NCI-H1417 treated with DMSO at 0.1 percent for 48 hours (cell line): ENCODE measurements at regions not wholly inside any gene's neighbourhood (a gene's known extent, or its start where the extent isn't known, plus 50 kb on each side); places are given as distances from the start of the nearest gene placed in this dataset.
A peak's percentile ranks its signal among the peaks of the same experiment; 100 is the strongest.

ENCODE experiments used
- DNase-seq: peaks from one replicate; lab custom pipeline; 2025; lab: John Stamatoyannopoulos, UW

- no peak for DNase-seq
Observed at GRCh38 chr3:71887256-71887655, 102.3 kb upstream of the PROK2 start.

- no peak for DNase-seq
Observed at GRCh38 chr3:71885006-71885405, 100.1 kb upstream of the PROK2 start.

DNA sequence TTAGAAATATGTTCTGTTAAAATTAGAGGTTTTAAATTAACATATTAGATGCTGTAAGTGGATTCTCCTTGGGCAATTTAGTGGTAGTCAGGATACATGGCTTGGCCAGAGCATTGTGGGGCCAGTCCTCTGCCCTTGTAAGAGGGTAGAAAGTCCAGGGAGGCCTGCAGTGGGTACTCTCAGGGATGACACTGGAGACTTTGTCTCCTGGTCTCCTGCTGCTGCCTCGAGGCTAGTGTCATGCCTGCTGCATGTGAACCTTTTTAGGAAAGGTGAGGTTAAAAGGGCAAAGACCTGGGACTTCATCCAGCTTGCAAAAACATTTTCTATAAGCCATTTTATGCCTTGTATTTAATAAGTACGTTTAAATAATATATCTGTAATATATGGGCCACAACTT lies 96.8 kb upstream of the PROK2 start:
- no peak for DNase-seq

DNA sequence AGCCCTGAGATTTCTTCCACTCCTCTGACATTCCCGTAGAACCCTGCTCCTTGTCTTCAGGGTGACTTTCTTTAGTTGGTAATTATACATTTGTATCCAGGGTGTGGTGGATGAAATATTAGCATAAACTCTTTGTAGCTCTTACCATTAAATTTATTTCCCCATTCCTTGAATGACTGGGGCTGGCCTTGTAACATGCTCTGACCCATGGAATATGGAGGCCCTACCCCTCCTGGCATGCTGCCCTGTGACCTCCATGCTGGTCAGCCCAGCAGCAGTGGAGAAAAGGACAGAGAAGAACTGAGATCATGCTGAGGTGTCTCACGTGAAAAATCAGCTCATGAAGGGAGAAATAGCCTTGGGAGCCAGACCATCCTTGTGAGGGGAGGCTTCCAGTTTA lies 96.1 kb upstream of the PROK2 start:
- DNase-seq, result no peak

DNA sequence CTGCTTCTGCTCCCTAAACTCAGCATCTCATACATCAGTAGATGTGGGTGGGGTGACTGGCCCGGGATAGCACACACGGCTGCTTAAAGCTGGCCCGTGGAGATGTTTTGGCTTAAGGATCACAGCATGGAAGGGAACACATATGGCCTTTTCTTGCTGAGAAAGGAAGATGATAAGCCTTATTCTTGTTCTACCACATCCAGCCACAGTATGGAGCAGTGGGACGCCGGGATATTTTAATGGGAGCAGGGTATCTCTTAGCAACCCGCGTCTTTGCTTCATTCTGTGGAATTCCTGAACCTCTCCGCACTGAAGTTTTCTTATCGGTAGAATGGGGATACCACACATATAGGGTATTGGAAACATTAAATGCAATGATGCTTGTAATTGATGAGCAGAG lies 94.1 kb upstream of the PROK2 start:
- no peak for DNase-seq

DNA sequence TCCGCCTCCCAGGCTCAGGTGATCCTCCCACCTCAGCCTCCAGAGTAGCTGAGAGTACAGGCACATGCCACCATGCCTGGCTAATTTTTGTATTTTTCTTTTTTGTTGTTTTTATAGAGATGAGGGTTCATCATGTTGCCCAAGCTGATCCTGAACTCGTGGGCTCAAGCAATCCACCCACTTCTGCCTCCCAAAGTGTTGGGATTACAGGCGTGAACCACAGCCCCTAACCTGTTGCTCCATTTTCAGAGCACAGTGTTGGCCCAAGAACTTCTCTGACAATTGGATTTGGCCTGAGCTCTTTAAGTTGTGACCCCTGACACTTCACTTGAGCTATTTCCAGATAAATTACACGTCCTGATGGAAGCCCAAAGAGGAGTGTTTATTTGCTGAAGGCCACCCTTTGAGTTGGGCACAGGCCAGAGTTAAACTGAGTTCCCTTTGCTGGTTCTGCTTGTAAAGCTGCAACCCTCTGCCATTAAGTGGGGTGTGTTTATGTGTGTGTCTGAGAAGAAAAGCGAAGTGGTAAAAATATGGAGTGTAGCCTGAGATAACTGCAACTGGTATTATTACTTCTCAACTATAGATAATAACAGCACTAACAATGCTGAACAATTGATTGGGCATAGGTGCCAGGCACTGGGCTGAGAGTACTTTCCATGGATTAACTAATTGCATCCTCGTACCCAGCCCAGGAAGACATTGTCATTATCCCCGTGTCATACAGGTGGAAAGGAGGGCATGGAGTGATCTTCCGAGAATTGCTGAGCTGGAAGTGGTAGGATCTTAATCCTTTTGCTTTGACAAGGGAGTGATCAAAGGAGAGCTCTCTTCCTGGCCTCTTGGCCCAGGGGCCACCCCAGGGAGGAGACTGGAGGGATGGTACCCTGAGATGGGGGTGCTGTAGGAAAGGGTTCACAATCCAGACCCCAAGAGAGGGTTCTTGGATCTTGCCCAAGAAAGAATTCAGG lies 91.5 kb upstream of the PROK2 start:
- DNase-seq, result no peak

DNA sequence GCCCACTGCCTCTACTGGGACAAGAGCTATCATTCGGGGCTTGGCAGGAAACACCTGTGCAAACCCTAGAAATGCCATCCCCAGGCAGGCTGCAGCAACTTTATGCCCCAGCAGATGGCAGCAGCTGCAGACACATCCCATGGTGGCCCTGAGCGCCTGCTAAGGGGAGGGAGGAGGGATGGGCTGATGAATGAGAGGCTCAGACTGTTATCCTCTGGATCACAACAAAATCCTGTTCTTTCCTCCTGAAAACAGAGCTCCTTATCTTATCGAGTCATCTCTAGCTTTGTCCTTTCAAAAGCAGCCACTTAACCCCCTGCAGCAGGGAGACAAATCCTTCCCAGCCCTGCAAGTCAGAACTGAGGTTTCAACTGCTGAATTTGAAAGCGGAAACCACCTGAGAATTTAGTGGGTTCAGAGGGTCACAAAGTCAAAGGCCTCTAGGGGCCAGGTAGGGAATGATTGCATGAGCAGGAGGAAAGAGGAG lies 90.6 kb upstream of the PROK2 start:
- DNase-seq, result peak; percentile 20

DNA sequence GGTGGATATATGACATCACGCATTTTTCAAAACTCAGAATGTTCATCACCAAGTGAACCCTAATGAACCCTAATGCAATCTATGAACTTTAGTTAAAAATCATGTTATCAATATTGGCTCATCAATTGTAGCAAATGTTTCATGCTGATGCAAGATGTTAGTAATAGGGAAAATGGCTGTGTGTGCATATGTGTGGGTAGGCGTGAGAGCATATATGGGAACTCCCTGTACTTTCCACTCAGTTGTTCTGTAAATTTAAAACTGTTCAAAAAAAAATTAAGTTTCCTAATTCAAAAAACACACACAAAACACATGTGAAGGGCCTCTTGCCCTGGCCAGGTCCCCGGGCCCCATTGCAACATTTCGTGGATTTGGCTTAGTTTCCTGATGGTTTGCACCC lies 89.7 kb upstream of the PROK2 start:
- no peak for DNase-seq

DNA sequence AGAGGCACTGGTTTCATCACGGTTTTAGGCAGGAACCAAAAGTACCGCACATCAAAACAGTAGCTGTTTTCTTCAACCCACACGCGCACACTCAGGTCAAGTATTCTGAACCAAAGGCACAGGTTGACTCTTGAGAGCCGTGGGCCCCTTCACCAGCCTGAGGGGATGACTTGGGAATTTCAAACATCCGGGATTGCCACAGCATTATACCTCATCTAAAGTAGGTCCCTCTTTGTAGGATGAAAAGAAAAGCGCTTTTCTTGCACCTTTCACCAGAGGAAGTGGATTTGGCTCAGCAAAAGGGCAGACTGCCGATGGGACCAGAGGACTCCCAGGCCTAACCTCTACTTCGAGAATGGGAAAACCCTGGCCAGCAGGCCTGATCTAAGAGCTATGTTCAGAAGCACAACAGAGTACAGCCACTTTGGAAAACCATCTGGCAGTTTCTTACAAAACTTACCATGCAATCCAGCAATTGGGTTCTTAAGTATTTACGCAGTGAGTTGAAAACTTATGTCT lies 88.2 kb upstream of the PROK2 start:
- DNase-seq, result no peak

GRCh38 chr3:71872256-71872655 lies 87.3 kb upstream of the PROK2 start:
- DNase-seq, result no peak

- no peak for DNase-seq
Observed at GRCh38 chr3:71870966-71871512, 86.1 kb upstream of the PROK2 start.

GRCh38 chr3:71868876-71869275 lies 83.9 kb upstream of the PROK2 start:
- DNase-seq, result no peak

DNA sequence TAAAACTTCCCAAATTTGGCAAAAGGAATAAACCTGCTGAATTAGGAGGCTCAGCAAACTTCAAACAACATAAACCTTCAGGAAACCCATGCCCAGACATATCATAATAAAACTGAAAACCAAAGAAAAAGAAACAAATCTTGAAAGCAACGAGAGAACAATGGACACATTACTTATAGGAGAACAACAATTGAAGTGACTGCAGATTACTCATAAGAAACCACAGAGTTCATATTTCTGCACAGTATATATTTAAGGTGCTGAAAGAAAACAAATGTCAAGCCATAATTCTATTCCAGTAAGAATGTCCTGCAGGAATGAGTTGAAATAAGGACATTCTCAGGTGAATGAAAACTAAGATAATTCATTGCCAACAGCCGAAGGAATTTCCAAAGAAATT lies 80.8 kb upstream of the PROK2 start:
- no peak for DNase-seq

- no peak for DNase-seq
Observed at GRCh38 chr3:71863563-71864190, 78.7 kb upstream of the PROK2 start.

DNA sequence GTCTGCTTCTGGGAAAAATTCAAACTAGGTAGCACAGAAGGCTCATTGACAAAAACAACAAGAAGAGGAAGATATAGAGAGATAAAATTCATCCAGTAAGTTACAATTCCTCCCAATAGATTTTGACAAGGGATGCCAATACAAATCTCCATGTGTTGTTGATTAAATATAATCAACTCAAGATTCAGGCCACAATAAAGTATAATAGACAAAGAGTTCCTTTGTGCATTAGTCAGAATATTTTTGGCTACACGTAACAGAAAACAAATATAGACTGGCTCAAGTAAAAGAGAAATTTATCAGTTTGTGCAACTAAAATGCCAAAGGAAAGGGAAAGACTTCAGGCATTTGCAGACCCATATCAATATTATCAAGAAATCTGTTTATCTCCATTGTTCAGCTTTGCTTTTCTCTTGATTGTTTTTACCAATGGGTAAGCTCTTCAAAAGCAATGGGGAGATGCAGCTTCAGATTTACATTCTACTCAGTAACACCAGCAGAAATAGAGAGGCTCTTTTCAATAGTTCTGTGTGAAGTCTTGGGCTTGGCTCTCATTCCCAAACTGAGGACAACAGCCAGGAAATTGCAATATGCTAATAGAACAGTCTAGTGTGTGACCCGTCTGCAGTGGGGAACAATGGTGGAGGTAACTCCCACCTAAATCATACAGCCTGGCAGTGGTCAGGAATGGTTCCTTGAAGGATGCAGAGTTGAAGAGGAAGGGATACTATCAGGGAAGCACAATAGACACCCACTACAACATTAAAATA lies 77.6 kb upstream of the PROK2 start:
- no peak for DNase-seq

GRCh38 chr3:71859123-71859519 lies 74.2 kb upstream of the PROK2 start:
- DNase-seq, result no peak

DNA sequence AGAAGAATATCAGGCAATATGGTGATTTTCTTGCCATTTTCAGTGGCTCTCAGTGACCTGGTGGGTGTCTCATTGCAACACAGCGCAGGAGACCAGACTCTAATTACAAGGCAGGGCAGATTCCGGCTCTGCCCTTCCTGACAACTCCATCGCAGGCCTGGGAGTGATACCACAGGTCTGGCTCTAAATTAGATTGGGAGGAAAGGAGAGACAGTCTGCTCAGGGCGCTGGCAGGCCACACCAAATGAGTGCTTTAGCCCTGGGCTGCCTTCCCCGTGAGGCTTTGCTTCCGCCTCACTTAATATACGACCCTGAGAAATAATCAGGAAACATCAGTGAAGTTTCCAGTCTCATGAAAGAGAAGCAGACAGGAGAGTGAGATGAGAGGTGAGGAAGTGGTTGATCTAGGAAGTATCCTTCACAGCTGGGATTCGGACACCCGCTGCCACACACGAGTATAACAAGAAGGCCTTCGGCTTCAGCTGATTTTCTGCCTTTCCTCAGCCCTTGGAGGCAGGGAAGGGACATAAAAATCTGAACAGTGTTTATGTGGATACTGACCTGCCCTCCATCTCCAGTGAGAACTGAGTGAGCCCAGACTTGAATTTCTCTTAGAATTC lies 73.7 kb upstream of the PROK2 start:
- DNase-seq, result no peak

DNA sequence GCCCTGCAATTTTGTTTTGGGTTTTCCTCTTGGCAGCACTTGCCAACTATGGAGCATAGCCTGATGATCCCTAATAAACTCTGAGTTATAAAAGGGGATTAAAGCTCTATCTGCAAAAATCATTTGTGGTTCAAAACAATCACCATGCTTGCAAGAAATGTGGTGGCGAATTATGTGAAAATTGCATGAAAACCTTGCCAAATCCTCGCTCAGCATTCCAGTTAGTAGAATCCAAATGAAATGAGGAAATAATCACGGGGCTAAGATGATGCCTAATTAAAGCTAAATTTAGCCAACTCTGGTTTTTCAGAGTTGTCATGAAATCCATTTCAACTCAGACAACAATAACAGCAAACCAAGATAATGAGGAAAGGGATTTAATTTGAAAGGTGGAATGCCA lies 73.0 kb upstream of the PROK2 start:
- DNase-seq, result no peak

DNA sequence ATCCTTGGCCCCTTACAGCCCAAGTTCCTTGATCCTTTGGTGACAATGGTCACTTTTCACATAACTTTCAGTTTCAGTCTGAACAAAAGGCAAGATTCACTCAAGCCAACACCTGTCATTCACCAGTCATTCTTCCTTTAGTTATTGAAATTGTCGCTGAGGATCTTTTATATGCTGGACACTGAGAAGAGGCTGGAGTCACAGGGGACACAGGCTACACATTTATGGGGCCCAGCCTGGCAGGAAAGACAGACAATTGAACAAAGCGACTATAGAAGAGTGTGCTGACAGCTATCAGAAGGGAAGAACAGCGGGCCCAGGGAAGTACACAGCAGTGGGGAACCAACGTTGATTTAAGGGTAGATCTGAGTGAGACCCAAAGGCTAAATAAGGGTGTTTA lies 69.8 kb upstream of the PROK2 start:
- DNase-seq, result no peak

DNA sequence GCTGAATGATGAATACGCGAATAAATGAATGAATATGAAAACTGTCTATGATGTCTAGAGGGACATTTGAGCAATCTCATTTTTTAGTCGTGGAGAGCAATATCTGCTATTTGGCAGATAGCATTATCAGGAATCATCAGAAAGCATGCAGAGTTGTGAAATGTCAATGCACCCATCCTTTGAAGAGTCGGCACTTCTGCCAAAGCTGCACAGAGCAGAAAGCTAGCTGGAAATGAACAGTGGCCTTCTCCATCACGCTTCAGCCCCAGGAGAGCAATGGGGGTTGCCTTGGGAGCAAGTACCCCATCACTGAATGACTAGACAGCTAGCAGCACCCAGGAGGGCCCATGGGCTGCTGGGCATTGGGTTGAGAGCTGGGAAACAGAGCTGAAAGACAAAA lies 69.1 kb upstream of the PROK2 start:
- DNase-seq, result no peak

DNA sequence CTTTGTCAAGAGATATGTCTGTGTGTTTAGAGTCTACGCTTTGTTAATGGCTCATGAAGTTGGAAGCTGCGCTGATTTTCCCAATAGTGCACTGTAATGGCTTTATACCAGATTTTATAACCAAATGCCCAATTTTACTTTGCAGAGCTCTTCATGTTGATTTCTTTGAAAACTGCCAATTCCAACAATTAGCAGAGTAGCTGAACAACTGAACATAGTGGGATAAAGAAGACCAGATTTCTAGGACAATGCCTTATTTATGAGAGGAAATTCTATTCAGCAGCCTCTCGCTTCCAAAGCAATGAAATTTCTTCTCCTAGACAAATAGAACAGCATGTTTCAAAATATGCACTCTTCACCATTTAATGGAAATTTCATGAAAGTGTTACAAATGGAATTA lies 66.9 kb upstream of the PROK2 start:
- DNase-seq, result no peak

DNA sequence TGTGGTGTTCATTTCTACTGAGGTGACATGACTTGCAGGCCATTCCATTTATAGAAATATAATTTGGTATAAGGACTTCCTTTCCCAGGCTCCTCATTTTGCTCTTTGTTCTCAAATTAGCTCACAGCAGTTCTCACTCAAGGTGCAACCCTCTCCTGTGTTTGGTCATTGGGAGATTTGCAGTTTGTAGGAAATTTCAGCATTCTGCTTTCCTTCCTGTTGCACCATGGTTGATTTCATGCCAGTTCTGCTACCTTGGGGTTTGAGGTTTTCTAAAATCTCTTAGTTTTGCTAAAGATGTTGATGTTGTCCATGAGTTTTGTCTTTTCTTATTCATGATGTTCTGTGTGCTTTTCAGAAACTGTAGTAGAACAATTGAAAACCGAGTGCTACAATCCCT lies 65.7 kb upstream of the PROK2 start:
- DNase-seq, result no peak
